Activated CD4-positive, alpha-beta T cell treated with anti-CD3 and anti-CD28 coated beads for 24 hours (primary cell): ENCODE measurements at regions not wholly inside any gene's neighbourhood (a gene's known extent, or its start where the extent isn't known, plus 50 kb on each side); places are given as distances from the start of the nearest gene placed in this dataset.
"Not testable (repeated sequence)": the region's sequence is repeated elsewhere in the genome, so short reads cannot be mapped to it uniquely, and the experiment has no call there.

Experiments used
- DNase-seq, 2 donors: peaks; one replicate each; pipeline ENCODE4 v3.0.0-alpha.2; 2020; ENCODE audit warnings: low read depth in 2 of 2

DNA sequence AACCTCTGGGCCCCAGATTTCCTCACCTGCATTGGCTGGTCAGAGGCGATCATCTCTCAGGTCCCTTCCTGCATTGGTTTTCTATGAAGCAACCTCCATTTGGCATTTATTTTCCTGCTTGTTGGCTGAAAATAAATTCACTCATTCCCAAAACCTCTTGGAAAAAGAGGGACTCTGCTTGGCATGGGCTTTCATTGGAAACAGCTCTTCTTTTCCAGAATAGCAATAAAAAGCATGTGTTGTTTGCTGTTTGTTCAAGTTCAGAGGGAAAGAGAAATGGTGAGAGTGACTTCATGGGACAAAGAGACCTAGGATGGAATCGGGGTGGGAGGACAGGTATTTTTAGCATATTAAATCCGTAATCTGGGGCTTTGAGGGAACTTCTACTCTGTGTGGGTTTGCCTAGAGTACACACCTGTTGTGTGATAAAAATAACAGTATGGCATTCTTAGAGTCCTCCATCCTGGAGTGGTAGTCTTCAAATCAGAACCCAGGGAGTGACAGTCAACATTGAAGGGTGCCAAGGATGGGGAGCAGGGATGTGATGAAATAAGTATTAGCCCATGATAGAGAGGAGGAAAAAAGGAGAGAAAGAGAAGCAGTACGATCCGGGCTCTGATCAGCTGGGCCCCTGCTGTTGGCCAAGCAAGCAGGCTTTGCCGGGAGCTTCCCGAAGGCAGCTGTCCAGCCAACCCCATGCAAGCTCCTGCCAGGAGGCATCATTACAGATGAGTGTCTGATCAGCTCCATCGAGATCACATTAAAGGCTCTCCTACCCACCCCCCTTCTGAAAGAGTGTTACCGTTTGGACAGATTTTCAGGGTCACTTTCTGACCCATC, 131.9 kb upstream of the NFIA start:
- no peak for DNase-seq

GRCh38 chr1:60949826-60950197, 132.5 kb upstream of the NFIA start:
- DNase-seq: no peak

GRCh38 chr1:60949154-60949825, 133.1 kb upstream of the NFIA start:
- no peak for DNase-seq

DNA sequence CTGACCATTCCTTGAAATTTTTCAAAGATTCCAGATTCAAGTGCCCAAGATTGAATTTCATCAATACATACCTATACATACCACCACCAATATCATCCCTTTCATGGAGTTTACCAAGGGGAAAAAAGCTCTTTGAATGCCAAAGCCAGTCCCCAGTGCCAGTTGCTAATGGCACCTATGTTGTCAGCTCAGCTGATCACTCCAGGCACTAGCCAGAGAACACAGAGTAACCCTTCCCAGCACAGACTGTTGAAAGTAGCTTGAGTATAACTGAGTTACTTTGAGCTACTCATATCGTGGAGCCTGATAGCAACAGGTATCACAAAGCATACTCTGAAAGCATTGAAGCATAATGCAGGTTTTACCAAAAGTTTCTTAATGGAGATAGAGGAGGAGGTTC, 133.9 kb upstream of the NFIA start:
- no peak for DNase-seq

DNA sequence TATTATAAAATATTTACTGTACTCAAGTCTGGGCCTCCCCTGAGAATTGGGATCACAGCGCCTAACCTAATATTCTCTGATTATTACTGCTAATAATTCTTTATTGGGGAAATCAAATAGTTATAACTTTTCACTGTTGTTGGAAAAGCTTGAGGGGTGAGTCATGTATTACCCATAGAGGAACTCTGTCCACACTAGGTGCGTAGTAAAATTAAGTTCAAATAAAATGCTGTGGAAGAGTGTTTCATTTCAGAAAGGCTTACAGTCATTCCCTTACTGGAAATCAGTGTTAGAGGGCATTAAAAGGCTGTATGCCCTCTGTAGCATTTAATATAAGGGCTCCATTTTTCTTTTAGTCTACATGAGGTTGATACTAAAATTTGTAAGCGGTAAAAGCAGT, 135.0 kb upstream of the NFIA start:
- no peak for DNase-seq

DNA sequence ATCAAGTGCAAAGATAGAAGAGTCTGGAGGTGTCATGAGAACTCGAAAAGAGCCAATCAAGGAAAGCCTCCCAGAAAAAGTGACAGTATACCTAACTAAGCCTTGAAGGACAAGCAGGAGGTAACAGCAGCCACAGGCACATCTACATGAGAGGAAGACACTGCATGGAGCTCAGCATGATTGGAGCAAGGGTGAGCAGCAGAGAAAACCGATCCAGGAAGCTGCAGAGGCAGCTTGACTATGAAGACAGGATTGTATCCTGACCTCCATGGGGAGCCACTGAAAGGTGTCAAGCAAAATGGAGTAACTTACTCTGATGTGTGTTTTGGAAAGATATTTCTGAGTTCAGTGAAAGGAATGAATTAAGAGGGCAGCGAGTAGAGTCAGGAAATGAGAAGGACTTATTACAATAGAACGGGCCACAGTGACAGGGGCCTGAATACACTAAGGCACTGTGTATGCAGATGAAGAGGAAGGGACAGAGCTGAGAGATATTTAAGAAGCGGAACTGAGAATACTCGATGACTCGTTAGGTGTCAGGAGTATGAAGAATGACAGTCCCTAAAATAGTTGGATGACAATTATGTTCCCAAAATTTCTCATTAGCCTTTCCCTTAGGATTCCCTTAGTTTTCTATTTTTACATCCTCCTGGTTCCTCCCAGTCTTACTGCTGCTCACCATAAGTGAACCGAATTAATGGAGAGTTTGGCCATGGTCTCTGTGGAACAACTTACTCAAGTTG, 139.3 kb upstream of the NFIA start:
- DNase-seq: no peak

- DNase-seq: no peak
These were observed 140.1 kb upstream of the NFIA start for GRCh38 chr1:60942291-60942690.

GRCh38 chr1:60940685-60941084, 141.7 kb upstream of the NFIA start:
- not testable (repeated sequence) for DNase-seq

DNA sequence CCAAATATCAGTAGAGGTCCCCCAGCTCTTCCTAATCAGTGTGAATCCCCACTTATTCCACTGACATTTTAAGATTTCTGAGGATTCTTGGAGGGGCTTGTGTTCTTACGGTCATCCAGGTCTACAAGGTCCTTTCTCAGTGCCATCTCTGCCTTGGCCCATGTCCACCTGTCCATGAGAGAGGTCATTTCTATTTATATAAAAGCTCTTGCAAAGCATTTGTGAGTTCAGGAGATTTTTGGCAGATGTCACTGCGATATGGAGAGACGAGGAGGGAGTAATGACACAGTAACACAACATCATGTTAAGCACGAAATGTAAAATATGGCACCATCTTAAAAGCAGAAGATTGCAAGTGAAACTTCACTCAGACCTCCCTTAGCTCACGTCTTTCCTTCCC, 144.6 kb upstream of the NFIA start:
- DNase-seq: no peak

DNA sequence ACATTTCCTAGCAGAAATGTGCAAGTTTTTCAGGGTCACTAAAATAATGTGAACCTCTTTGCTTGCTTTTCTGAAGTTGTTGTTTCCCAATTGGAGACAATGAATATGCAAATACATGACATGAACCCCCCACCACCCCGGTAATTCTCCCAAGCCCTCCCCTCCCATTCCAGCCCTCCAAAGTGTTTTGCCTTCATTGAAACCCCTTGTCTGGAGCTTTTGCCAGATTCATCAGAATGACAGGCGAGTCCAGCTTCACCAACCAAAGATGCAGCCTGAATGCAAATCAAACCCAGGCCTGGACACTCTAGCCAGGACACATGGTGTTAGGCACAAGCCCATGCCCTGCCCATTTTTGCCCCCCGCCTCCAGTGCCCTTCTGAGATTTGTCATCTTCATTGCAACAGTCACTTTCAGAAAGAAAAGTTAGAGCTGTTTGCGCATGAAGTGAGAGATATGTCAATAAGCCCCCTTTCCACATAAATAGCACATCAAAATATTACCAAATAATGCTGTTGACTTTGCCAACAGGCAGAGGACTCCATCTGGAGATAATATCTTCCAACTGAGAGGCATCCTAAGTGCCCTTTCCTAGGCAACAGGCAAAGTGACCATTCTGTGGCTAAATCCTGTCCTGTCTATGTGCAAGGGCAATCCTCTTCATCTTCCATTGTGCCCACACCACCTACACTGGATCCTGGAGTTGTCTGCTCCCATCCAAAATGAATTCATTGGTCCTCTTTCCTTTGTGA, 145.6 kb upstream of the NFIA start:
- no peak for DNase-seq

- no peak for DNase-seq
These were observed 146.2 kb upstream of the NFIA start for GRCh38 chr1:60936163-60936562.

- DNase-seq: no peak
These were observed 146.7 kb upstream of the NFIA start for GRCh38 chr1:60935599-60936110.

GRCh38 chr1:60930130-60930529, 152.2 kb upstream of the NFIA start:
- no peak for DNase-seq

GRCh38 chr1:60924964-60925798, 157.2 kb upstream of the NFIA start:
- DNase-seq: no peak

DNA sequence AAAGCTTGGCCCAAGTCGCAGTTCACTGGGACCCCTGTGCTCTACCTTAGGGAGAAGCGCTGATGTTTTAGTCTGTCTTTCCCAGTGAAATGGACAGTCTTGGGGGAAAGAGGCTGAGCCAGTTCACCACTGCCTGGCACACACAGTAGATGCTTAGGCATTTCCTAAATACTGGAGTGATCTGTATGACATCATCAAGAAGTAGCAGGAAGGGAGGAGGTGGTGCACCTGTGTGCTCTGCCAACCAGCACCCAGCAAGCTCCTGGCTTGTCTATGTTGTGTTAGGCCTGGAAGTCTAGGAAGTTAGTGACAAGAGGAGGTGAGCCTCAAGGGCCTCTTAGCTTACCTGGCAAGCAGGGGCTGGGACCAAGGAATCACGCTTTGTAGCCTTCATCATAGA, 158.2 kb upstream of the NFIA start:
- DNase-seq: no peak

DNA sequence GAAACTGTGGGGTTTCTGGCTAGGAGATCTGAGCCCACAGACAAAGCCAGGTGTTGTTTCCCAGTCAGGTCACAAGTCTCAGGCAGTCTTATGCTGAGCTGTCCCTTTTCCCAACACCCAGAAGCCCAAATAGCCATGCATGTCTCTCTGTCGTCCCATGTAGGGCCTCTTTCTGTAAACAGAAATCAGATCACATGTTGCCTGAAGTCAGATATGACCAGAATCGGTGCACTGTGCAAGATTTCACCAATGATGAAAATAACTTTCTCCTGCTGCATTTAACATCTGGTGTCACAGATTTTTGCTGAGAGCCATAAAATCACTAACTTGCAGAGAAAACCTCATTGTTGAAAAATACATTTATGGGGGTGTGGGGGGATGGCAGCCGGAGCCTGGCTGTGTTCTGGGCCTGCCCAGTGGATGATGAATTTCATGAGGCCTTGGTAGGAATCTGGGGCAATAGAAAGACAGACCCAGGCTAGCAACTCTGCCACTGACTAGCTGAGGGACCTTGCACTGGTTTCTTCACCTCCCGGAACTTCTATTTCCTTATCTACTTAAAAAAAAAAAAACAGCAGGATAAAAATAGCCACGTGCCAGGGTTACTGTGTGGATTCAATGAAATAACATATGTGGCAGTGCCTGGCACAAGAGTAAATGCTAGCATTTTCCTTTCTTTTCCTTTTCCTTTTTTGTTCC, 158.8 kb upstream of the NFIA start:
- DNase-seq: no peak

DNA sequence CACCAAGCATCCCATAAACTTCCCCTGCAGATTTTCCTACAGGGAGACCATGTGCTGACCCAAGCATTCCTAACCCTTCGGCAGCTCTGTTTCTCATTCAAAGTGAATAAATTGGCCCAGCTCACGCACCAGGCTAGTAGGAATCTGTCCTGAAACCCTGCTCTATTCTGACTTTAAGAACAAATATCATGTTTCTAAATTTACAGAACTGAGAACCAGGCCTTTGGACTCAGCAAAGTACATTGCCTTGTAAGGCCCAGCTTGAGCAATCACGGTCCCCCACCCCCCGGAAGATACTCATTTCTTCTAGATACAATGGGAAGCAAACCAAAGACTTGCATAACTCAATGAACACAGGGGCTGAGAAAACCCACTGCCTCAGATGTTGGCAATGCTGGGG, 160.1 kb upstream of the NFIA start:
- no peak for DNase-seq

GRCh38 chr1:60921175-60921574, 161.2 kb upstream of the NFIA start:
- DNase-seq: no peak

- DNase-seq: no peak
These were observed 161.8 kb upstream of the NFIA start for GRCh38 chr1:60920561-60920960.

- DNase-seq: no peak
These were observed 163.5 kb upstream of the NFIA start for GRCh38 chr1:60918867-60919266.
